HG03460 (cell line): ENCODE measurements at regions not wholly inside any gene's neighbourhood (a gene's known extent, or its start where the extent isn't known, plus 50 kb on each side); places are given as distances from the start of the nearest gene placed in this dataset.
"Not testable (repeated sequence)": the region's sequence is repeated elsewhere in the genome, so short reads cannot be mapped to it uniquely, and the experiment has no call there.

ENCODE experiments used
- ATAC-seq: cut with Tn5 transposase; IDR thresholded peaks from one replicate; pipeline ENCODE4 v1.9.1; 2021; ENCODE audit not compliant: unreplicated experiment

DNA sequence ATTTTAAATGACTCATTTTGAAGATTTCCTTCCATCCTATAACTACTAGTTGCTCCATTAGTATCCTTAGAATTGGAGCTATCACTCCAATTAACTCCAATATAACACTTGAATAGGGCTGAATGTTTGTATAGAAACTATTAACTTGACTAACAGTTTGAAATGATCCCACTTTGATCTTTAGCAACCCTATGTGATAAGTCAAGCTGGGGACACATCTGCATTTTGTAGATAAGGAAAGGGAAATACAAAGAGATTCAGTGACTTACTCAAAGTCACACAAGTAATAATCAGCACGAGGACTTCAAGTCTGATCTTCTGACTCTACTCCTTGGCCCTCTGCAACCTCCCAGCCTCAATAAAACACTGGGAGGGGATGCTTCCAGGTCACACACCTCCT, 101.1 kb downstream of the TMEM215 start:
- ATAC-seq: no peak

DNA sequence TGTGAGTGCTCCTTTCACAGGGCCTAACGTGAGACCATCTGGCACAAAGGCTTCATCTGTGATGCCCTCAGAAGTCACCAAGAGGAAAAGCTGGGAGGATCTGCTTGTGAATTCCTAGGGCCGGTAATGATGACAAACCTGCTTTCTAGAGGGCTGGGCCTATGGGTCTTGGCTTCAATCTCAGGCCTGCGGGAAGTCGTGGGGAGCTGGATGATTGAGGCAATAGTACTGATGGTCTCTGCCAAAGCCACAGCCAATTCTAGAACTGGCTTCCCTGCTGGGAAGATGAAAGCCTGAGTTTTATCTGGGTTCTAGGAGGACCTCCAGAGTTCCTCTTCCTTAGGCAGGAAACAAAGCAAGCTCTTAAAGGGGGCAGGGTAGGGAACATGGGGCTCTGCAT, 102.7 kb downstream of the TMEM215 start:
- ATAC-seq: no peak

DNA sequence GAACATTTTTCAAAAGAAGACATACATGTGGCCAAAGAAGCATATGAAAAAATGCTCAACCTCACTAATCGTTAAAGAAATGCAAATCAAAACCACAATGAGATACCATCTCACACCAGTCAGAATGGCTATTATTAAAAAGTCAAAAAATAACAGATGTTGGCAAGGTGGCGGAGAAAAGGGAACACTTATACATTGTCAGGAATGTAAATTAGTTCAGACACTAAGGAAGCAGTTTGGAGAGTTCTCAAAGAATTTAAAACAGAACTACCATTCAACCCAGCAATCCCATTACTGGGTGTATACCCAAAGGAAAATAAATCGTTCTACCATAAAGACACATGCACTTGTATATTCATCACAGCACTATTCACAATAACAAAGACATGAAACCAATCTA, 106.9 kb downstream of the APTX start:
- ATAC-seq: not testable (repeated sequence)

DNA sequence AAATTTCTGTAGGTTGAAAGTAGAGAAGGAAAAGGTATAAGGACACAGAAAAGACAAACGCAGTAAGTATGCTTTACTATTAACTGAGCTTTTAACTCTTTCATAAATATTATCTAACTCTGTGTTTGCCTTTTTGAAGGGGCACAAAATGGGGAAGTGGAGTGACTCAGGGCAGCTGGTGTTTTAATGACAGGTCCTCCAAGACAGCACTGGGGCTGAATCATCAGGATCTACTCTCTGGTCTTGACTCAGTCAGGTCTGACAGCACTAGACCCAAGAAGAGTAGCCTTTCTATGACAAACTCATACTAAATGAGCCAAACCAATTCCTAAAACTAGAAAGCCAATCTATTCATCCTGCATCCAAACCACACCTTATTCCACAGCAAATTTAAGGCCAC, 102.2 kb downstream of the APTX start:
- no peak for ATAC-seq

DNA sequence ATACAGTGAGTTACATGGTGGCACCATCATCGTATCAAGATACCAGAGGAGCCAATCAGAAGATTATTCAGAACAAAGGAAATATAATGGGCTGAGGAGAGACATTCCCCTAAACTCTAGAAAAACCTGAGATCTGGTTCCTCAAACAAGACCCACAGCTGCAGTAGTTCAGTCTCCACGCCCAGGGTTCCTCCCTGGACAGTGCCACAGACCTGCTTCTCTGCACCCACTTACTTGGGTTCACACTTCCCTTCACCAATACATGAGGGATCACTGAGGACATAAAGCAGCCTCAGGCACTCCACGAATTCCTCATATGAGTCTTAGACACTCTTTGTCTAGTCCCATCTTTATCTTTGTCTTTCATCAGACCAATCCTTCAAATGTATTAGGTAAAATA, 101.7 kb downstream of the APTX start:
- no peak for ATAC-seq

DNA sequence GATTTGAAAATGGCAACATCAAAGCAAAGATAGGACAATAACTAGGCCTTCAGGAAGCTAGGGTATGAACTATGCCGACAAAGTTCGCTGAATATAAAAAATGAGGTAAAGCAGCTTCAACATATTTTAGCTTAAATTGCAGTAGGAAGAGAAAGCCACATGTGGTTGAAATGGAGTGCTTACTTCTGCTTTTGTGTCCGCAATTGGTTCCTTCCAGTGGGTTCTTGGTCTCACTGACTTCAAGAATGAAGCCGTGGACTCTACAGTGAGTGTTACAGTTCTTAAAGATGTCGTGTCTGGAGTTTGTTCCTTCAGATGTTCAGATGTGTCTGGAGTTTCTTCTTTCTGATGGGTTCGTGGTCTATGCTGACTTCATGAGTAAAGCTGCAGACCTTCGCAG, 95.2 kb downstream of the APTX start:
- ATAC-seq: peak; percentile 97

DNA sequence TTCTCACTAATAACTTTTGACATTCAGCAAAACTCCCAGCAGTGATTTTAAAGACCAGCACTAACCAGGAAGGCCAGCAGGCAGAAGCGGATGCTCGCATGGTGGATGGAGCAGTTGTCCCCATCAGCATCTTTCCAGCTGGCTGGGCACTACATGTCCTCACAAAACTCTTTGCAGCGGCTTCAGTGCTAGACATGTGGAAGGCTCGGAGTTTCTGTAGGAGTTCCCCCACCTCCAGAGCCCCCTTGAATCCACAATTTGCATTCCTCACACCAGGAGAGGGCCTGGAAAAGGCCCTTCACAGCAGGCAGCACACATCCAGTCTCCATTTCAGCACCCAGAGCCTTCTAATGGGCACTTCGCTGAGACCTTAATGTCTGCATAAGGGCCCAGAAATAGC, 85.6 kb downstream of the APTX start:
- no peak for ATAC-seq

DNA sequence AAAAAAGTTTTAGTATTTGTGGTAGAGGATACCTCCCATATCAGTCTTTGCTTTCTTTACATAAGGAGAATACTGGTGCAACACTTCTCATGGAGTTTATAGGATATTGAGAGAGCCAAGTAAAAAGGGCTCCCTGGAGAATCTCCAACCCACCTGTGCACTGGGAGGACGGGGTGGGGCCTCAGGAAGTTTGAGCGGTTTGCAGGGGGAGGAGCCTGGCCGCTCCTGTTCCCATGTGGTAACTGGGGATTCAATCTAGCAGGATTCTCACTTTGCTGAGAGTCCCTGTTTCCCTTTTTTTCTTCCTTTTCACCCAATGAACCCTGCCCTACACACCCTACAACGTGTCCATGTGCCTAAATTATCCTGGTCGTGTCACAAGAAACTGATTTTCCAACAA, 82.8 kb downstream of the APTX start:
- no peak for ATAC-seq
